HEK293T (cell line): ENCODE measurements at regions not wholly inside any gene's neighbourhood (a gene's known extent, or its start where the extent isn't known, plus 50 kb on each side); places are given as distances from the start of the nearest gene placed in this dataset.

ENCODE experiments used
- ARNT ChIP-seq: fragments of 450-650 bp; IDR thresholded peaks from 2 replicates; pipeline ENCODE4 v1.6.1; 2017; ENCODE audit warnings: mild to moderate bottlenecking
- CTBP1 ChIP-seq: fragments of 450-650 bp; IDR thresholded peaks from 2 replicates; pipeline ENCODE4 v1.6.1; 2016; ENCODE audit warnings: borderline replicate concordance
- ELF4 ChIP-seq: fragments of 450-650 bp; IDR thresholded peaks from 2 replicates; pipeline ENCODE4 v1.6.1; 2017; ENCODE audit warnings: antibody characterized with exemption
- FOXA1 ChIP-seq: fragments of 450-650 bp; IDR thresholded peaks from 2 replicates; pipeline ENCODE4 v1.6.1; 2016; ENCODE audit warnings: mild to moderate bottlenecking
- FOXK2 ChIP-seq: fragments of 450-650 bp; IDR thresholded peaks from 2 replicates; pipeline ENCODE4 v1.6.1; 2016; ENCODE audit warnings: mild to moderate bottlenecking
- NFRKB ChIP-seq: fragments of 450-650 bp; IDR thresholded peaks from 2 replicates; pipeline ENCODE4 v1.6.1; 2016; ENCODE audit warnings: mild to moderate bottlenecking, moderate library complexity
- PKNOX1 ChIP-seq: fragments of 450-650 bp; IDR thresholded peaks from 2 replicates; pipeline ENCODE4 v1.6.1; 2016
- SP1 ChIP-seq: fragments of 450-650 bp; IDR thresholded peaks from 2 replicates; pipeline ENCODE4 v1.6.1; 2017
- SUZ12 ChIP-seq: fragments of 450-650 bp; IDR thresholded peaks from 2 replicates; pipeline ENCODE4 v1.6.1; 2016; ENCODE audit warnings: mild to moderate bottlenecking
- TARDBP ChIP-seq: fragments of 450-650 bp; IDR thresholded peaks from 2 replicates; pipeline ENCODE4 v1.6.1; 2016
- ZNF384 ChIP-seq: fragments of 450-650 bp; IDR thresholded peaks from 2 replicates; pipeline ENCODE4 v1.6.1; 2016

GRCh38 chr7:19463581-19463980, 245.3 kb downstream of the POLR1F start:
- TF ChIP-seq FOXK2, result no peak
- no peak for TF ChIP-seq SP1
- no peak for TF ChIP-seq ELF4
- TF ChIP-seq CTBP1, result no peak
- no peak for TF ChIP-seq FOXA1
- no peak for TF ChIP-seq TARDBP
- TF ChIP-seq PKNOX1, result no peak
- no peak for TF ChIP-seq ZNF384
- TF ChIP-seq ARNT, result no peak
- TF ChIP-seq NFRKB, result no peak
- no peak for TF ChIP-seq SUZ12
